HG03469 (cell line): ENCODE measurements at regions not wholly inside any gene's neighbourhood (a gene's known extent, or its start where the extent isn't known, plus 50 kb on each side); places are given as distances from the start of the nearest gene placed in this dataset.

Experiments used
- ATAC-seq: cut with Tn5 transposase; IDR thresholded peaks from one replicate; pipeline ENCODE4 v1.9.1; 2021; ENCODE audit warnings: mild to moderate bottlenecking, moderate library complexity, moderate number of reproducible peaks; ENCODE audit not compliant: unreplicated experiment

- ATAC-seq, result no peak
These were observed 176.6 kb upstream of the POU3F2 start for GRCh38 chr6:98657764-98658163.

- no peak for ATAC-seq
These were observed 165.0 kb upstream of the POU3F2 start for GRCh38 chr6:98669371-98669770.

- no peak for ATAC-seq
These were observed 164.2 kb upstream of the POU3F2 start for GRCh38 chr6:98670045-98670746.

GRCh38 chr6:98672681-98673475, 161.5 kb upstream of the POU3F2 start:
- no peak for ATAC-seq

- no peak for ATAC-seq
These were observed 155.9 kb upstream of the POU3F2 start for GRCh38 chr6:98678481-98678880.

- ATAC-seq, result no peak
These were observed 148.3 kb upstream of the POU3F2 start for GRCh38 chr6:98686008-98686601.

GRCh38 chr6:98687752-98688151, 146.6 kb upstream of the POU3F2 start:
- ATAC-seq, result no peak

- no peak for ATAC-seq
These were observed 139.1 kb upstream of the POU3F2 start for GRCh38 chr6:98695091-98695801.

- no peak for ATAC-seq
These were observed 123.0 kb upstream of the POU3F2 start for GRCh38 chr6:98711380-98711779.

GRCh38 chr6:98716341-98716740, 118.0 kb upstream of the POU3F2 start:
- no peak for ATAC-seq

- ATAC-seq, result no peak
These were observed 117.0 kb upstream of the POU3F2 start for GRCh38 chr6:98717322-98717877.

GRCh38 chr6:98717988-98718387, 116.4 kb upstream of the POU3F2 start:
- no peak for ATAC-seq

GRCh38 chr6:98724537-98724936, 109.8 kb upstream of the POU3F2 start:
- ATAC-seq, result no peak

- no peak for ATAC-seq
These were observed 87.1 kb upstream of the POU3F2 start for GRCh38 chr6:98747273-98747672.

GRCh38 chr6:98747960-98748359, 86.4 kb upstream of the POU3F2 start:
- ATAC-seq, result no peak

- ATAC-seq, result no peak
These were observed 74.9 kb upstream of the POU3F2 start for GRCh38 chr6:98759459-98759858.

GRCh38 chr6:98764373-98764911, 69.9 kb upstream of the POU3F2 start:
- ATAC-seq, result no peak

GRCh38 chr6:98769546-98769945, 64.8 kb upstream of the POU3F2 start:
- ATAC-seq, result no peak

- no peak for ATAC-seq
These were observed 59.2 kb upstream of the POU3F2 start for GRCh38 chr6:98775205-98775604.

GRCh38 chr6:98777762-98778161, 56.6 kb upstream of the POU3F2 start:
- ATAC-seq, result peak; percentile 99

GRCh38 chr6:98779618-98780017, 54.8 kb upstream of the POU3F2 start:
- no peak for ATAC-seq
